DMS153 treated with DMSO at 0.1 percent for 48 hours (cell line): ENCODE measurements at regions not wholly inside any gene's neighbourhood (a gene's known extent, or its start where the extent isn't known, plus 50 kb on each side); places are given as distances from the start of the nearest gene placed in this dataset.
"Not testable (repeated sequence)": the region's sequence is repeated elsewhere in the genome, so short reads cannot be mapped to it uniquely, and the experiment has no call there.

ENCODE experiments used
- DNase-seq: peaks from one replicate; lab custom pipeline; 2025; ENCODE audit not compliant: unreplicated experiment; lab: John Stamatoyannopoulos, UW

- peak; percentile 55 for DNase-seq
Measured at GRCh38 chr6:13874191-13874549, 50.6 kb upstream of the RNF182 start.

DNA sequence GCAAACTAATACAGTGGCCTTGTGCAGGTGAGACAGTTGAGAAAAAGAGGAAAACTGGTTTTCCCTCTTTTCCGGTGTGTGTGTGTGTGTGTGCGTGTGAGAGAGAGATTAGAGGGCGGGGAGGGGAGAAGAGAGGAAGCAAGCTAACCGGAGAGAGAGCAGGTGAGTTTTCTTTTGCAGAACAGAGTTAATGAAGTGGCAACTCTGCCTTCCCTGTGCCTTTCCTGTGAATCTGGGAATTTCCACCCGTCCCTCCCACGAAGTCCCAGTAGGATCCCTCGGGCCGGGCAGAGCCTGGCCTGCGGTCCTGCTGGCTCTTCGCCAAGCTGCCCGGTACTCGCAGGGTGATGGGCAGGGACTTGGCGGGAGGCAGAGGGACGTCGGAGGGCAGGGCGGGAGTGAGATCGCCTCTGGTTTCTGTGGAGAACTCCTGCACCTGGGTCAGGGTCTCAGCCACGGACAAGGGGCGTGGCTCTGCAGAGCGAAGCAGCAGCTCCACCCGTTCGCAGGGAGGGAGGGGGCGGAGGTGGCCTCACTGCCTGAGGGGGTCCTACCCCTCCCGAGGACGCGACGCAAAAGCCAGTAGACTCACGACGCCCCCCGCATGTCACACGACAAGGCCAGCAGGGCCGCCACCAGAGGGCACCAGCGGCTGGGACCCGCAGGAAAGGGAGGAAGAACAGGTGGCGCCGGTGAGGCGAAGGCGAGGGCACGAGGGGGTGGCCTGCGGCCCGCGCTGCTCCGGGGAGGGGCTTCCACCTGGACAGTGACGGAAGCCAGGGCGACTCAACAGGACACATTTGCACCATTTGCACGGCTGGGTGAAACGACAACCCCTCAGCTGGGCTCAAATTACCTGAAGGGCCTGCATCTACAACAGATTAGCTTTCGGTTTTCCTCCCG lies 51.2 kb upstream of the RNF182 start:
- peak; percentile 58 for DNase-seq

DNA sequence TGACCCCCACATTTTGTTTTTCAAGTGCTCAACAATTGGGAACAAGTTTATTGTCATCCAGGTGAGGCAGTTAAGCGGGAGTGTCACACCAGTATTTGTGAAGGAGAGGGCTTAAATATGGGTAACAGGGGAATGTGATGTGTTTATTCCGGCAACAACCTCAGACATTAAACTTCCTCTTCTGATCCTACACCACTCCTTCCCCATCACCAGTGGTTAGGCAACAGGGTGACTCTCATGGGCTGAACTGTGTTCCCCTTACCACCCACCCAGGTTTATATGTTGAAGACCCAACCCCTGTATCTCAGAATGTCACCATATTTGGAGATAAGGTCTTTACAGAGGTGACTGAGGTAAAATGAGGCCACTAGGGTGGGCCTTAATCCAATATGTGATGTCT lies 52.1 kb upstream of the RNF182 start:
- DNase-seq: no peak

- DNase-seq: not testable (repeated sequence)
Measured at GRCh38 chr6:13872006-13872405, 52.7 kb upstream of the RNF182 start.

DNA sequence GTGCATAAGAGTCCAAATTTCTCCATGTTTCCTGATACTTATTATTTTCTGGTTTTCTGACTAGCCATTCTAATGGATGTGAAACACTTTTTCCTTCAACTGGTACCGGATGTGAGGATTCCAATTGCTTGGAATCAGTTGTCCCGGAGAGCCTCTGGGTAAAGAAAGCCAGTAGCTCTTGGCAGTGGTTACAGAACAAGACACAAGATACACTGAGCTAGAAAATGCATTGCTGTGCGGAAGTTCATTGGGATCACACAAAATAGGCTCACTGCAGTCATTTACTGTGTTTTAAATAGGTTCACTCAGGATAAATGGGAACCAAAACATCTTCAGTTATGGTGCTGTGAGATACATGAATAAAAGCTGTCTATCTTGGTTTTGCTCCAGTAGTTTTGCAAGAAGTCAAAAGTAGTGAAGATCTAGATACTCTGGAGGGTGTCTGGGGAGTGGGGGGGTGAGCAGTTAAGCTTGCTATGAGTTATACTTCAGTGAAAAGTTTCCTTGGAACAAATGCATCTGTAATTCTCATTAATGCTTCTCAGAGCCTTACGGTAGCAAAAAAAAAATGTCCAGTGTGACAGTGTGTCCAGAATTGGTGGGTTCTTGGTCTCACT lies 54.4 kb upstream of the RNF182 start:
- DNase-seq: no peak

DNA sequence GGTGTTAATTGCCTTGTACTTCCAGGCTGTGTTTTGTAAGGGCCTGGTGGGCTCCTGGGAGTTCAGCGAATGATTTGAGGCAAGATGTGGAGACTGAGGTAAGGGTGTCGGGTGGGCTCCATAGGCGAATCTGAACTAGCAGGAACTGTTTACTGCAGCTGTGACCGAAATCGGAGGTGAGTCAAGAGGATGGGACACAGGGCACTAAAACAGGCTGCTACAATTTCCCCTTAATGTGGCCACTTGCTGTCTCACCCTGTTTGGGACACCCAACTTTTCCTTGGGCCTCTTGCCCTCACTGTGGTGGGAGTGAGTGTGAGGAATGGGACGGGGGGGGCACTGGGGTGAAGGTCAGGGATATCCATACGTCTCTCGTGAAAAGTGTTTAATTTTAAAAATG lies 53.9 kb upstream of the MCUR1 start:
- DNase-seq: no peak

DNA sequence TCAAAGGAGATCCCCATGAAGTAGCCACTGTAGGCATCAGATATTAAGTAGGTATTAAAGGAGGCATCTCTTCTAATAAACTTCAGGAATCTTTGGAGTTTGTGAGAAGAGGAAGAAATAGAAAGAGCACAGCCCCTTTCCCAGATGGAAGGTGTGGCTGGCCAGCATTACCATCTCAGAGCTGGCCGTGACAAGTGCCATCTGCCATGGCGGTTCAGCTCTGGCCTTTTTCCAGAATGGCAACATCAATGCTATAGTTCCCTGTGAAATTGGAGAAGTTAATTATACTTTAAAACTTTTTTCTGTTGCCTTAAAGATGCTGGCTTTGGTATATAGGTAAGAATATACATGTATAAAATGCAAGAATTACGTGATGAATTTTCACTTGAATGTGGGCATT lies 51.9 kb upstream of the MCUR1 start:
- DNase-seq: no peak

DNA sequence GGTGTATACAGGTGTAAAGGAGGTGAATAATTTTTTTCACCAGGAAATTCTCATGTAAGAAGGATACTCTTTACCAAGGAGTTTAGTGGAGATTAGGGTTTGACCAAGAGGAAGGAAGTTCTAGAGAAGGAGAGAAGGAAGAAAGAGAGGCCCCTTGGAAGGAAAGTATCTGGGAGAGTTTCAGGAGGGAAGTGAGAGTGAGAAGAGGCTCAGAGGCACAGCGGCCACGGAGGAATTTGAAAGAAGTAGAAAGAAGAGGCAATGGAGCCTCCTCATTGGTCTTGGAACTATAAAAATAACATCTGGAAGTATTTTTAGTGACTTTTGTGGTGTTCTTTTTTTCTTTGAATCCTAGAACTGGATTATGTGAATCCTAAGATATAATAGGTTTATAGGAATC lies 50.8 kb upstream of the MCUR1 start:
- no peak for DNase-seq

- not testable (repeated sequence) for DNase-seq
Measured at GRCh38 chr6:13864669-13865068, 50.3 kb upstream of the MCUR1 start.
